Nephron progenitor cell (in vitro differentiated cells): ENCODE measurements at regions not wholly inside any gene's neighbourhood (a gene's known extent, or its start where the extent isn't known, plus 50 kb on each side); places are given as distances from the start of the nearest gene placed in this dataset.
A peak's percentile ranks its signal among the peaks of the same experiment; 100 is the strongest.

Experiments used
- DNase-seq: peaks from one replicate; pipeline ENCODE4 v3.0.0; 2021
- H3K27ac Mint-ChIP-seq: 2 replicates; pipeline ENCODE4 v1.8.0; 2021; ENCODE audit warnings: mild to moderate bottlenecking, moderate library complexity, mixed read lengths
- H3K27me3 Mint-ChIP-seq: 2 replicates; pipeline ENCODE4 v1.8.0; 2021; ENCODE audit warnings: mild to moderate bottlenecking, low read depth, mixed read lengths; ENCODE audit not compliant: poor library complexity
- H3K36me3 Mint-ChIP-seq: 2 replicates; pipeline ENCODE4 v1.8.0; 2021; ENCODE audit warnings: low read depth, mixed read lengths
- H3K4me1 Mint-ChIP-seq: 2 replicates; pipeline ENCODE4 v1.8.0; 2021; ENCODE audit warnings: mixed read lengths
- H3K4me3 Mint-ChIP-seq: 2 replicates; pipeline ENCODE4 v1.8.0; 2021; ENCODE audit warnings: mild to moderate bottlenecking, moderate library complexity, mixed read lengths
- H3K9me3 Mint-ChIP-seq: 2 replicates; pipeline ENCODE4 v1.8.0; 2021; ENCODE audit warnings: mild to moderate bottlenecking, moderate library complexity, mixed read lengths
- TF ChIP-seq, protein P1 (sequence below): fragments of 200-600 bp; sonication (generic); IDR thresholded peaks from 2 replicates; pipeline ENCODE4 v1.5.0; 2021; ENCODE audit warnings: antibody characterized with exemption

- DNase-seq, result no peak
- peaks cover 4% of the 10 kb centered on the region for H3K27me3 Mint-ChIP-seq
- H3K4me1 Mint-ChIP-seq, result peaks cover 34% of the 10 kb centered on the region
- H3K9me3 Mint-ChIP-seq, result peaks cover 29% of the 10 kb centered on the region
- TF ChIP-seq, protein P1, sequence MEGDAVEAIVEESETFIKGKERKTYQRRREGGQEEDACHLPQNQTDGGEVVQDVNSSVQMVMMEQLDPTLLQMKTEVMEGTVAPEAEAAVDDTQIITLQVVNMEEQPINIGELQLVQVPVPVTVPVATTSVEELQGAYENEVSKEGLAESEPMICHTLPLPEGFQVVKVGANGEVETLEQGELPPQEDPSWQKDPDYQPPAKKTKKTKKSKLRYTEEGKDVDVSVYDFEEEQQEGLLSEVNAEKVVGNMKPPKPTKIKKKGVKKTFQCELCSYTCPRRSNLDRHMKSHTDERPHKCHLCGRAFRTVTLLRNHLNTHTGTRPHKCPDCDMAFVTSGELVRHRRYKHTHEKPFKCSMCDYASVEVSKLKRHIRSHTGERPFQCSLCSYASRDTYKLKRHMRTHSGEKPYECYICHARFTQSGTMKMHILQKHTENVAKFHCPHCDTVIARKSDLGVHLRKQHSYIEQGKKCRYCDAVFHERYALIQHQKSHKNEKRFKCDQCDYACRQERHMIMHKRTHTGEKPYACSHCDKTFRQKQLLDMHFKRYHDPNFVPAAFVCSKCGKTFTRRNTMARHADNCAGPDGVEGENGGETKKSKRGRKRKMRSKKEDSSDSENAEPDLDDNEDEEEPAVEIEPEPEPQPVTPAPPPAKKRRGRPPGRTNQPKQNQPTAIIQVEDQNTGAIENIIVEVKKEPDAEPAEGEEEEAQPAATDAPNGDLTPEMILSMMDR, result no peak
- H3K27ac Mint-ChIP-seq, result no peak overlapping the region
- peaks cover 22% of the 10 kb centered on the region for H3K36me3 Mint-ChIP-seq
- H3K4me3 Mint-ChIP-seq, result no peak overlapping the region
Measured at GRCh38 chr5:124606543-124606942, 139.9 kb downstream of the ZNF608 start.

GRCh38 chr5:124606093-124606492 is 140.3 kb downstream of the ZNF608 start:
- Mint-ChIP-seq H3K27ac (peak overlapping the region; percentile 96), H3K4me1 (peaks cover 34% of the 10 kb centered on the region), H3K36me3 (peaks cover 22% of the 10 kb centered on the region), H3K27me3 (peaks cover 4% of the 10 kb centered on the region), H3K9me3 (peaks cover 29% of the 10 kb centered on the region), H3K4me3 (no peak overlapping the region)
- no peak for DNase-seq
- TF ChIP-seq, protein P1, result no peak

GRCh38 chr5:124605541-124605940 is 140.9 kb downstream of the ZNF608 start:
- Mint-ChIP-seq H3K4me3 (no peak overlapping the region), H3K36me3 (peaks cover 22% of the 10 kb centered on the region), H3K9me3 (peaks cover 25% of the 10 kb centered on the region), H3K27ac (peak overlapping the region; percentile 96), H3K4me1 (peaks cover 34% of the 10 kb centered on the region), H3K27me3 (peaks cover 4% of the 10 kb centered on the region)
- TF ChIP-seq, protein P1, result no peak
- no peak for DNase-seq

GRCh38 chr5:124604419-124604818 is 142.0 kb downstream of the ZNF608 start:
- Mint-ChIP-seq H3K9me3 (peaks cover 18% of the 10 kb centered on the region), H3K4me3 (no peak overlapping the region), H3K36me3 (peaks cover 16% of the 10 kb centered on the region), H3K27me3 (peaks cover 4% of the 10 kb centered on the region), H3K27ac (peak overlapping the region; percentile 79), H3K4me1 (peaks cover 42% of the 10 kb centered on the region)
- DNase-seq, result no peak
- TF ChIP-seq, protein P1, result no peak

GRCh38 chr5:124602925-124603650 is 143.4 kb downstream of the ZNF608 start:
- TF ChIP-seq, protein P1, result no peak
- Mint-ChIP-seq H3K4me1 (peaks cover 50% of the 10 kb centered on the region), H3K4me3 (no peak overlapping the region), H3K9me3 (peaks cover 6% of the 10 kb centered on the region), H3K27me3 (peaks cover 4% of the 10 kb centered on the region), H3K27ac (peak overlapping the region; percentile 57), H3K36me3 (peaks cover 7% of the 10 kb centered on the region)
- DNase-seq, result no peak
